Ureter (tissue), 1 donor: ENCODE measurements at regions not wholly inside any gene's neighbourhood (a gene's known extent, or its start where the extent isn't known, plus 50 kb on each side); places are given as distances from the start of the nearest gene placed in this dataset.
"Not testable (repeated sequence)": the region's sequence is repeated elsewhere in the genome, so short reads cannot be mapped to it uniquely, and the experiment has no call there.

Experiments
- DNase-seq: peaks from one replicate; pipeline ENCODE4 v3.0.0-alpha.2; 2020; ENCODE audit warnings: low spot score
- donor health status: DM: yes; HTN: yes; CAD: no.

- DNase-seq, result no peak
These were observed 247.8 kb downstream of the RRAGC start for GRCh38 chr1:38611664-38612211.

DNA sequence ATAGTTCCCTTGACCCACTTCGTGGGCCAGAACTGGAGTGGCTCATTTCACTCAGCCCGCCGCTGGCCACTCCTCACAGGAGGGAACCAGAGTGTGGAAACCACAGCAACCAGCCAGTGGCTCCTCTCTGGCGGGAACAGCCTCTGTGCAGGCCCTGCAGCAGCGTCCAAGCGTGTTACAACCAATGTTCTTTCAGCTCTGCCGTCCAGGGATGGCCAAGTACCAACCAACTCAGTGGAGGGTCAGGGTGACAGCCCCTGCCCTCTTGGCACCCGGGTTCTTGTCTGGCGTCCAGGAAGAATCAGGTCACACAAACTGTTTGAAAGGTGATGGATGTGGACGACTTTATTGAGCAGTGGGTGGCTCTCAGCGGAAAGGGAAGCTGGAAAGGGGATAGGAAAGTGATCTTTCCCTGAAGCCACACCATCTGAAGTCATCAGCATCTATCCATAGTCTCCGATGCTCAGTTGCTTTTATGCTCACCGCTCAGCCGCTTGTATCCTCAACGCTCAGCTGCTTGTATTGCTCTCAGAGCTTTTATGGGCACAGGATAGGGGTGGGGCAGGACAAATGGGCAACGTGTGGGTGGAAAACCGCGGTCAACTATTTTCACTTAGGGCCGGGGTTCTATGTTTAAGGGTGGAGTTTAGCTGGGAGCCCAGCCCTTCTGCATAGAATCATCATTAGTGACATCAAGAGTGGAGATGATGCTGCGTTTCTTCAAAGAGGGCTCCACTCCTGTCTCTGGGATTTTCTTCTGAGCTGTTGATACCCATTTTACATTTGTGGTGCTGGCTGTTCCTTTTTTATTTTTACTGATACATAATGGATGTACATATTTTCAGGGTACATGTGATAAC lies 250.2 kb downstream of the RRAGC start:
- DNase-seq, result no peak

DNA sequence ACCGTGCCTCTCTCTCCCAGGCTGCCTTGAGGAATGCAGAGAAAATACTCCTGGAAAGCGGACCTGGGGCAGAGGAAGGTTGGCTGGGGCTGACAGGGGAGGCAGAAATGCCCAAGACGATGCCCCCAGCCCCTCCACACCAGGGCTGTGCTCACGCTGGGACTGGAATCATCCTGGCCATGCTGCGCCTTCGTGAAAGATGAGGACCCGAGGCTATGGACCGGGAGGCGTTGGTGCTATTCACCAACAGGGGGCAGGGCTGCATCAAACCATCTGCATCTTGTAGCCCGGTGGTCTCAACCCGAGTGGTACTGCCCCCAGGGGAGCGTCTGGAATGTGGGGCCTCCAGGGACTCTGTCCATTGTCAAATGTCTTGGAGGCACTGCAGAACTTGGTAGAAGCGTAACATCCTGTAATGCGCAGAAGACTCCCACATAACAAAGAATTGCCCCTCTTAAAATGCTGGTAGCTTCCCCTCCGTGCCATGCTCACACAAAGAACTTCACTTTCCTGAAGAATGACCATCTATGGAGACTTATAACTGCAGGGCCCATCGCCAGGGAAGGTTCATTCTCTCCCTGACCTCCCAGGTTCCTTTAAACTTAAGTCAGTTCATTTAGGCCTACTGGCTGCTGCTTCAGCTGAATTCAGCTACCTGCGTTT lies 251.2 kb downstream of the RRAGC start:
- no peak for DNase-seq

GRCh38 chr1:38607526-38607925 lies 252.0 kb downstream of the RRAGC start:
- DNase-seq, result no peak

- DNase-seq, result no peak
These were observed 254.5 kb downstream of the RRAGC start for GRCh38 chr1:38605063-38605462.

- DNase-seq, result no peak
These were observed 255.7 kb downstream of the RRAGC start for GRCh38 chr1:38603907-38604306.

GRCh38 chr1:38600905-38601304 lies 258.7 kb downstream of the RRAGC start:
- DNase-seq, result no peak

GRCh38 chr1:38600286-38600685 lies 259.3 kb downstream of the RRAGC start:
- DNase-seq, result no peak

DNA sequence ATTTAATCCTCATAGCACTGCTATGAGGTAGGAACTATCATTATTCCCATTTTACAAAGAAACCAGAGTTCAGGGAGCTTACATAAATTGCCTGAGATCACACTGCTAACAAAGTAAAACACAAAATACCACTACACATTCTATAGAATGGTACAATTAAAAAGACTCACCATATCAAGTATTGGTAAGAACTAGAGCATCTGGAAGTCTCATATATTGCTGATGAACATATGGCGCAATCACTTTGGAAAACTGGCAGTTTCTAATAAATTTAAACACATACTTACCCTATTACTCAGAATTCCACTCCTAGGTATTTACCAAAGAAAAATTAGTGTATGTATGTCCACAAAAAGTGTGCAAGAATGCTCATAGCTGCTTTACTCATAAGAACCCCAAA lies 261.5 kb downstream of the RRAGC start:
- no peak for DNase-seq

- DNase-seq, result no peak
These were observed 270.5 kb downstream of the RRAGC start for GRCh38 chr1:38589036-38589435.

GRCh38 chr1:38587766-38588165 lies 271.8 kb downstream of the RRAGC start:
- no peak for DNase-seq

GRCh38 chr1:38586993-38587646 lies 272.5 kb downstream of the RRAGC start:
- DNase-seq, result no peak

GRCh38 chr1:38585971-38586370 lies 273.6 kb downstream of the RRAGC start:
- DNase-seq, result no peak

DNA sequence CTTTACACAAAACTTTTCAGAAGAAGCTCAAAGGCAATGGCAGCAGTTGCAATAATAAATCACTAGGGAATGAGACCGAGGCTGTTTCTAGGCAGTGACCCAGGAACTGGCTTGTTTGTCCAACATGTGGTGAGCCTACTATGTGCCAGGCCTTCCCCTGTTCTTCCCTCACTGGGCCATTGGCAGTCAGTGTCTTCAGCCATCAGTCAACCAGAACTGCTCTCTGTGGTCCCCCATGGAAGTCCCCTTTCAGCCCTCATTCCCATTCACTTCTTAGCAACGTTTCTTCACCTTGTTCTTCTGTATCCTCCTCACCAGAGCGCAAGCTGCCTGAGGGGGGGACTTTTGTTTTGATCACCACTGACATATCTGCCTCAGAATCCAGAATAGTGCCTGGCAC lies 274.1 kb downstream of the RRAGC start:
- DNase-seq, result no peak

GRCh38 chr1:38584448-38585355 lies 274.9 kb downstream of the RRAGC start:
- no peak for DNase-seq

GRCh38 chr1:38583287-38583686 lies 276.3 kb downstream of the RRAGC start:
- DNase-seq, result not testable (repeated sequence)

DNA sequence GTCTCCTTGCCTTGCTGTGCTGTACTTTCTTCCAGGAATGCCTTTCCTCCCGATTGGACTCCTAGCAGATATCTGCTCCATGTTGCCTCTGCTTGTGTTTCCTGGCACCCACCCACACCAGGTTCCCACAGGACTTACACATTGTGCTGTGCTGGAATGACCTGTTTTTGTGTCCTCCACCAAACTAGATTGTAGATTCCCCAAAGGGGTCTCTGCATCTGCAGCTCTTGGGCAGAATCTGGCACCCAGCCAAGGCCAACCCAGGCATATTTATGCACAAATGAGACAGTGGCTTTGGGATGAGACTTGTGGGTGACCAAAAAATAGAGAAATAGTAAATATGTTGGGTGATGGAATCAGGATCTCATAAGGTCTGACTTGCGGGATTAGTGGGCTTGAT lies 278.2 kb downstream of the RRAGC start:
- no peak for DNase-seq

- DNase-seq, result no peak
These were observed 279.0 kb downstream of the RRAGC start for GRCh38 chr1:38580594-38580993.

DNA sequence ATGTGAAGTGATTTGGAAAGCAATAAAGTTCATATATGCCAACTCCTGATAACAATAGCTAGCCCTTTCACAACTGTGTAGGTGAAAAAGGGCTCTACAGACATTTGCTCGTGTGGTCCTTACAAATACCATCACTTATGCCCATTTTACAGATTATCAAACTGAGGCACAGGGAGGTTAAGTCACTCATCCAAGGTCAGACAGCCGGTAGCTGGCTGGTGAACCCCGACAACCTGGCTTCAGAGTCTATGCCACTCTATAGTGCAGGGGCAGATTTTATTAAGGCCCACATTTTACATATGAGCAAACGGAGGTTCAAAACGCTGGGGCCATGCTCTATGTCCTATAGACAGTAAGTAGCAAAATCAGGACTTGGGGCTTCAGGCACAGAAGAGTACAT lies 280.5 kb downstream of the RRAGC start:
- DNase-seq, result no peak

GRCh38 chr1:38578271-38578951 lies 281.2 kb downstream of the RRAGC start:
- DNase-seq, result no peak

DNA sequence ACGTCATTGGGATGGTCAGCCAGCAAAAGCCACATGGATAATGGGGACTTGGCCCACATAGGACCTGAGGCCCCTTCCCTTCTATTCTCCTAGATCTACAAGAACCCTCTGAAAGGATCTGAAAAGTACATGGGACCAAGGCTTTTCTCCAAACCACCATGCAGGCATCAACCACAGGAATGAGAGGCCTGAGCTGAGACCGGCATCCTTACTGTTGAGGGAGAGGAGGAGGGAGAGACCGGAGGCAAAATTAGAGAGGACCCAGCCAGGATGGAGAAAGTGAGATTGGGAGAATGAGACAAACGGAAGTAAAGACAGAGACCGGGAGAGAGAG lies 281.7 kb downstream of the RRAGC start:
- no peak for DNase-seq
